ENCODE measurements at regions not wholly inside any gene's neighbourhood (a gene's known extent, or its start where the extent isn't known, plus 50 kb on each side); places are given as distances from the start of the nearest gene placed in this dataset.

DNA sequence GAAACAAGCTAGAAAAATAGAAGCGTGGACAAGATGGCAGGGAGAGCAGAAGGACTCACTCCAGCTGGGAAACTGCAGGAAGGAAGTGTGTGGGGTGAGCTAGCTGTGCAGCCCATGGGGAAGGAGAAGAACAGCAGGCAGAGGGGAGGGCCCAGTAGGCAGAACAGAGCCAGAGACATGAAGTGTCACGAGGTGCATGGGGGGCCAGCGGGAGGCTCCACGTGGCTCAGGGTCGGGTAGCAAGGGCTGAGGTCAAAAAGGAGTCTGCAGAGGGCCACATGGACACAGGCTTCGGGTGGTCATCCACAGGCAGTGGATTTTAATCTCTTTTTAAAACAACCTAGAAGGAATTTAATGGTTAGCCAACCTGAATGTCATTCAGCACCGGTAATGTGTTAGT lies 669.0 kb downstream of the BCL11B start:
- no peak for DNase-seq (ENCODE audit: extremely low read depth in 1 of 11, low read depth in 9 of 11, low spot score in 4 of 11)

DNA sequence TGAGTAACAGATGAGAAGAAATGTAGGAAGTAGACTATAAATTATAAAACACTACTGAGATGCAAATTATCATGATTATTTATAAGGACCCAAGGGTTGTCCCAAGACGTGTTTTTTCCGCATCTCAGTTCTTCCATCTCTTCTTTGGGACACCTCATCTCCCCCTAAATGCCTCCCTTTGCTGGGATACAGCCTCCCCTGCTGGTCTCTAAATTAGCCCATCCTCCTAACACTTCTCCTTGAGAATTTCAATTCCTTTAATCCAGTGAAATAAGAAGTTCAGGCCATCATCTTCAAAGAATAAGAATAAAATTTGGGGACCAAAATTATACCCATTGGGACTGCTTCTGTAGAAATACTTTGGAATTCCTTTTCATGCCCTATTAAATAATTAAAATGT lies 667.0 kb downstream of the BCL11B start:
- no peak for DNase-seq (ENCODE audit: extremely low read depth in 1 of 11, low read depth in 9 of 11, low spot score in 4 of 11)

GRCh38 chr14:98606041-98606640 lies 665.9 kb downstream of the BCL11B start:
- no peak for DNase-seq (ENCODE audit: extremely low read depth in 1 of 11, low read depth in 9 of 11, low spot score in 4 of 11)

- no peak for DNase-seq (ENCODE audit: extremely low read depth in 1 of 11, low read depth in 9 of 11, low spot score in 4 of 11)
Observed at GRCh38 chr14:98606816-98607215, 665.2 kb downstream of the BCL11B start.

- DNase-seq (ENCODE audit: extremely low read depth in 1 of 11, low read depth in 9 of 11, low spot score in 4 of 11) = no peak
Observed at GRCh38 chr14:98607341-98607910, 664.6 kb downstream of the BCL11B start.

- DNase-seq (ENCODE audit: extremely low read depth in 1 of 11, low read depth in 9 of 11, low spot score in 4 of 11) = no peak
Observed at GRCh38 chr14:98608071-98609060, 663.6 kb downstream of the BCL11B start.

- DNase-seq (ENCODE audit: extremely low read depth in 1 of 11, low read depth in 9 of 11, low spot score in 4 of 11) = no peak
Observed at GRCh38 chr14:98612434-98613200, 659.4 kb downstream of the BCL11B start.

- no peak for DNase-seq (ENCODE audit: extremely low read depth in 1 of 11, low read depth in 9 of 11, low spot score in 4 of 11)
Observed at GRCh38 chr14:98614741-98615140, 657.3 kb downstream of the BCL11B start.

GRCh38 chr14:98622208-98623051 lies 649.6 kb downstream of the BCL11B start:
- no peak for DNase-seq (ENCODE audit: extremely low read depth in 1 of 11, low read depth in 9 of 11, low spot score in 4 of 11)

DNA sequence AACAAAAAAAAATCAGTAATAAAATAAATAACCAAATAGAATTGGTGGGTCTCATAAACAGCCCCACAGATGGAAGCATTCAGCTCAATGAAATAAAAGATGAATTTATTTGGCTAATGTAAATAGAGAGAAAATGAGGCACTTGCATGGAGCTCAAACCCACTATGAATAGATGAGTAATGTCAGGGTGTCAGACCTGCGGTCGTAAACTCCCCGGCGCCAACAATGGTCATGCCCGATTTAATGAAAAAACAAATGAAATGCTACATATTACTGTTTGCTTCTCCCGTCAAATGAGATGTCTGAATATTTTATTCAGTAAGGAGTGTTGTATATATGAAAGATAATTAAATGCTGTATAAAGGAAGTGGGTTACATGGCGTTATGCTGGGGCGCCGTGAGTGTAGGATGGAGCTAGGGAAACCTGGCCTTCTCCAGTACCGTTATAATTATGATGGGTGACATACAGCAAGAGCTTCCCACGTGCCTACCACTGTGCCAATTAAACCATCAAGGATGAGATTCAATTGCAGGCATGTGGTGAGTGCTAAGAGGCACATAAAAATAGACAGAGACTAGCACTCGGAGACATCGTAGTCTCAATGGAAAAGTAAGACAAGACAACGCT lies 648.1 kb downstream of the BCL11B start:
- DNase-seq (ENCODE audit: extremely low read depth in 1 of 11, low read depth in 9 of 11, low spot score in 4 of 11) = no peak

GRCh38 chr14:98633380-98633779 lies 638.6 kb downstream of the BCL11B start:
- DNase-seq (ENCODE audit: extremely low read depth in 1 of 11, low read depth in 9 of 11, low spot score in 4 of 11) = peak in 6 of 11 donors; percentile 1 to 31 (median 12)

DNA sequence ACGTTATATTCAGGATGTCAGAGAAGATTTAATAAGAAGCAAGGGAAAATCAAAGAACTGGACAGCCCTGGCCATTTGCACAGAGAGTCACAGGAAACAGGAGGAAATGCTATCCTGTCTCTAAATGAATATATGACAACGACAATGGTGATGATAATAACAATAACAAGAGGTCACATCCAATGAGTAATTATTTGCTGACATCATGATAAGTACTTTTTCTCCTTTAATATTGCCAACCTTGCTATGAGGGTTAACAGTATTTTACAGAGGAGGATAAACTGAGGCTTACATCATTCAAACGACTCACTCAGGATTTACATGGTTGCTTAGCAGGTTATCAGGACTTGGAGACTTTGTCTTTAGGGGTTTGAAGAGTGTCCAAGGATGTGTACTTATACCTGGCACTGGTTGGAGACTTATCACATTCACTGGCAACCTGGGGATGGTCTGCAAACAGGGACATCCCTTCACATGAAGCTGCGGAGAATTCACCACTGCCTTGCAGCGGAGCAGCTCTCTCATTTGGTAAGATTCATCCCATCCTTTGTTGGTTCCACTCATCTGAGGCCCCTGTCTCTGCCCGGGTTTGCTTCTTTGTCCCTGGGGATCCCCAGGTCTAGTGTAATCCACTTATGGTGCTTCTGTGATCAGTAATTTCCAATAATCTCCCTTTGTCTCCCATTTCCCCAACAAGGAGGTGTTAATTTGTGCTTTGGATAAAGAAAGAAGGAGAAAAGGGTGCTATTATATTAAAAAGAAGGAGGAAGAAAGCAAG lies 637.8 kb downstream of the BCL11B start:
- no peak for DNase-seq (ENCODE audit: extremely low read depth in 1 of 11, low read depth in 9 of 11, low spot score in 4 of 11)

DNA sequence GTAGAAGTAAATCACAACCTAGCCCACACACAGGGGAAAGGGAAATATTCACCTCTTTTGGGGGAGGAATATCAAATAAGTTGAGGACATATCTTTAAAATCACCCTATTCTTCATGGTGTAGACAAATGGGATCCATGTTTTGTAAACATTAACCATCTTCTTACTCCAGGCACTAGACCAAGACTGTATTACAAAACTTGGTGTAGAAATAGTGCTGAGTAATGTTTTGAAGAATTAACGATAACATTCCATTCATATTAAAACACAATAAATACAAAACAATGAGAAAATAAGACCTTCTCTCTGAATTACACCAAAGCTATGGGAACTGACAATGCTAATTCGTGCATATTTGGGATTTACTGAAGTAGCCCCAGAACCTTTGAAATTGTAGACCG lies 633.6 kb downstream of the BCL11B start:
- no peak for DNase-seq (ENCODE audit: extremely low read depth in 1 of 11, low read depth in 9 of 11, low spot score in 4 of 11)

DNA sequence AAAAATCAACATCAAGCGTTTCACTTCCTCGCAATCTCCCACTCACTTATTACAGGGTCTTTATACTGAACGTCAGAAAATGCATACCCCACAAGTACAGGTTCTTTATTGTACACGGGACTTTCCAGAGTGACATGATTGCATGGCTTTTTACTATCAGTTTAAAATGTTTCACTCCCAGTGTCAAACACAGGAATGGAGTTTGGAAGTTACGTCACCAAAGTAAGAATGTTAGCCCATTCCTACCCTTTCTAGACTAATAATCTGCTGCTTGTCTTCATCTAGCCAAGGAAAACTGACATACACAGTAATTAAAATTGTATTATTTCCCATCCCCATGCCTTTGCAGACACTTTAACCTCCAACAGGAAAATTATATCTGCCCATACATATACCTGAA lies 624.2 kb downstream of the BCL11B start:
- no peak for DNase-seq (ENCODE audit: extremely low read depth in 1 of 11, low read depth in 9 of 11, low spot score in 4 of 11)

DNA sequence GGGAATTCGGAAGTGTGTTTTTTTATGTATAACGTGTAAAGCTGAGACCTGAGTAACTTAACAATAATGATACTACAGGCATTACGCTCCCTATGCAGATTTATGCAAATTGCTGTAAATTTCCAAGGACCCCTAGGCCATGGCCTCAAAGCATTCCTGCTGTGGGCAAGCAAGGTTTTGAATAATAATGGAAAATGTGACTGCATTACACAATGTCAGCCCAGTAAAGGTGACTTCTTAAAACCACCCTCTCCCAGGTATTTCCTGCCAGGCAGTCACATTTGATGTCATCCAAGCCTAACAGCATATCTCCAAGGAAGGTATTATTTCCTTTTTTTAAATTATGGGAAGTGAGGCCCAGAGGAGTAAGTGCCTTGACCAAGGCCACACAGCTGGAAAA lies 621.0 kb downstream of the BCL11B start:
- DNase-seq (ENCODE audit: extremely low read depth in 1 of 11, low read depth in 9 of 11, low spot score in 4 of 11) = no peak

DNA sequence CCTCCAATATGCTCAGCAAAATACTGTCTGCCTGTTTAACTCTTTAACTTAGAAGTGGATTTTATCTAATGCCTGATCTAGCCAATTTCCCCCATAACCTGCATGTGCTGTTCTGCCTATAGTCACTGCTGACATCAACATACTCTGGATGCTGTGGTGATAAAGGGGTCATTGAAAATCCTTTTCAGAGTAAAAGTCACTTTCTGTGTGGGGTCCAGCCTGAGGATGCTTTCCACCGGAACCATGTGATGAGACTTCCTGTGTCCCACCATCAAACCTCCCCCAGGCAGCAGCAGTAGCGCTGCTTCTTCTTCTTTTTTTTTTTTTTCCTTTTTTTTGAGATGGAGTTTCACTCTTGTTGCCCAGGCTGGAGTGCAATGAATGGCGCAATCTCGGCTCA lies 607.0 kb downstream of the BCL11B start:
- DNase-seq (ENCODE audit: extremely low read depth in 1 of 11, low read depth in 9 of 11, low spot score in 4 of 11) = no peak

- DNase-seq (ENCODE audit: extremely low read depth in 1 of 11, low read depth in 9 of 11, low spot score in 4 of 11) = no peak
Observed at GRCh38 chr14:98666545-98666944, 605.5 kb downstream of the BCL11B start.
